ENCODE measurements at regions not wholly inside any gene's neighbourhood (a gene's known extent, or its start where the extent isn't known, plus 50 kb on each side); places are given as distances from the start of the nearest gene placed in this dataset.
"Not testable (repeated sequence)": the region's sequence is repeated elsewhere in the genome, so short reads cannot be mapped to it uniquely, and the experiment has no call there.

GRCh38 chr3:191975936-191976335, 515.0 kb downstream of the PYDC2 start:
- no peak for DNase-seq

- DNase-seq = no peak
These were observed 519.5 kb downstream of the PYDC2 start for GRCh38 chr3:191980443-191980842.

- DNase-seq = no peak
These were observed 521.5 kb downstream of the PYDC2 start for GRCh38 chr3:191982481-191982880.

DNA sequence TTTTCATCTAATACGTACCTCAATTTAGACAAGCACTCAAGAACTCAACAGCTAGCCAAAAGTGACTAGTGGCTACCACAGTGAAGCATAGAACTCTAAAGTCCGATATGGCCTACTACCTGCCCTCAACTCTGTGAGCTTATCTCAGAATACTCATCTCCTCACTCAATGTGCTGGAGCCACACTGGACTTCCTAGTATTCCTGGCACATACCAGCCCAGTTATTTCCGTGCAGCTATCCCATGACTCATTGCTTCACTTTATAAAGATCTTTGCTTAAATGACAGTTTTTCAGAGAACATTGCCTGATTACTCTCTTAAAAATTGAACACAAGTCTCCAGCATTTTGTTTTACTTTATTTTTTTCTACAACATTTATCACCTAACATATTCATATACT, 524.7 kb downstream of the PYDC2 start:
- DNase-seq = no peak

- DNase-seq = no peak
These were observed 526.9 kb downstream of the PYDC2 start for GRCh38 chr3:191987831-191988350.

DNA sequence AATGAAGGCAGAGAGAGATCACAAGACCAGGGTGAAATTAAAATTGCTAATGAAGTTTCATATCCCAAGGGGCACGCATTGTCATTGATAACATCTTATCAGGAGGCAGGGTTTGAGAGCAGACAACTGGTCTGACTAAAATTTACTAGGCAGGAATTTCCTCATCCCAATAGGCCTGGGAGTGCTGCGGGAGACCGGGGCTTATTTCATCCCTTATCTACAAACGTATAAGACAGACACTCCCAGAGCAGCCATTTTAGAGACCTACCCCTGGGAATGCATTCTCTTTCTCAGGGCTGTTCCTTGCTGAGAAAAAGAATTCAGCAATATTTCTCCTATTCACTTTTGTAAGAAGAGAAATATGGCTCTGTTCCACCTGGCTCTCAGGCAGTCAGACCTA, 533.0 kb downstream of the PYDC2 start:
- not testable (repeated sequence) for DNase-seq

DNA sequence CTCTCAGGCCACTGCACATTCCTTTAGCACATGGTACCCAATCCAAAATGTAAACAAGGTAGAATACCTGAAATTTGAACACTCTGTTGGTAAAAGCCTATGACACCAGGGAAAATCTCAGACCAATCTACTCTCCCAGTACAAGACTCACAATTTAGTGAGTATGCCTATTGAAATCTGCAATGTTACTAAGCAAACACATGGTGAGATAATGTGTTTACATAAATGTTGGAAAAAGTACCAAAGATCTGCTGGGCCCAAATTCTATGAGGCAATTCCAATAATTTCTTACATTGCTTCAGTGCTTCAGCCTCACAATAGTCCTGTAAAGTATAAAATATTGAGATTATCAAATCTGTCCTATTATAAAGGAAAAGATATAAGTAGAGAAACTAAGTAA, 536.1 kb downstream of the PYDC2 start:
- no peak for DNase-seq

- no peak for DNase-seq
These were observed 536.8 kb downstream of the PYDC2 start for GRCh38 chr3:191997579-191998268.

GRCh38 chr3:192001218-192001617, 540.3 kb downstream of the PYDC2 start:
- no peak for DNase-seq

DNA sequence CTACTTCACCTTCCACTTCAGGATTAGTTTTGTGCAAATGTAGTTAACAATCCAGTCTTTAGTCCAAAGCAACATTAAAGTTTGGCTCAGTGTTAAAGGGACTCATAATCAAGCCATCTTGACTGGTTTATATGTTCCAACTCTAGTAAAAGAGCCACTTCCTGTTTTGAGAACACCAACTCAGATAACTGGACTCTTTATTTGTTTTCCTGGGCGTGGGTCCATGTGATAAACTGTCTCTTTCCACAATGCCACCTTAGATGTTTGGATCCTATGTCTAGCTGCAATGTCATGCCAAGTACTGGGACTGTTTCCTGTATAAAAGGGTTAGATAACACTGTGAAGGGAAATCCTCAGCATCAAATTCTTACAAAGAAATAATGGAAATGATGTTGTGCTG, 545.0 kb downstream of the PYDC2 start:
- no peak for DNase-seq

- no peak for DNase-seq
These were observed 548.9 kb downstream of the PYDC2 start for GRCh38 chr3:192009903-192010302.

GRCh38 chr3:192010490-192010889, 549.5 kb downstream of the PYDC2 start:
- no peak for DNase-seq

GRCh38 chr3:192011137-192011536, 550.2 kb downstream of the PYDC2 start:
- DNase-seq = no peak

- DNase-seq = no peak
These were observed 552.1 kb downstream of the PYDC2 start for GRCh38 chr3:192013110-192013509.

DNA sequence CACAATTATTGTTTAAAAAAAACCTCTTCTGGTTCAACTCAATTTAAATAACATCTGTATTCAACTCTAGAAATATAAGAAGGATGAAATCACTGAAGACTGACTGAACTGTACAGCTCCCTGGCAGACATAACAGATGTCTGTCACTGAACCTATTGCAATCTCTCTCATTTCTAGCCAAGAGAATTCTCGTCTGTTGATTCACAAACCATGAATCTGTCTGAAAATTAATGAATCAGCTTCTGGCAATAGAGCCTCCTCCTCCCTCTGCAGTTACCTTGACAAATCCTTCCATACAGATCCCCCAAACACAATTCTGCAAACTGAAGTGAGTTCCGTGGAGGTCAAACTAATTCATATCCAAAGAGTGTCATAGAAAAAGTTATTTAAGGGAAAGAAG, 561.4 kb downstream of the PYDC2 start:
- DNase-seq = no peak

DNA sequence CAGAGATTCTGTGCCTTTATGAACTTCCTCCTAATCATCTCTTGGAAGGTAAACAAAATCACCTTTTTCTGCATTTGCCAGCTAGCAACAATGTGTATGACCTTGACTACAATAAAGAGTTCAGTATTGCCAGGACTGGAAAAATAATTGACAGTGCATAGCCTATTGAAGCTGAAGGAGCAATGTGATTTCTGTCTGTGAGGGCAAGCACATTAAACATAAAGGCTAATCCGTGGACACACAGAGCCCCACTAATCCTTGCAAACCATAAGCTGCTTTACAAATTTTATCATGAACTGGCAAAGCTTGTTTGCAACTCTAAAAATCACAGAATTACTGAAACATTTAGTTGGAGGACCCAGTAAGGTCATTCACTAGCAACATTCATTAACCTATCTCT, 563.8 kb downstream of the PYDC2 start:
- DNase-seq = no peak

GRCh38 chr3:192026661-192027060, 565.7 kb downstream of the PYDC2 start:
- DNase-seq = no peak

- no peak for DNase-seq
These were observed 571.0 kb downstream of the PYDC2 start for GRCh38 chr3:192031941-192032340.

- no peak for DNase-seq
These were observed 572.3 kb downstream of the PYDC2 start for GRCh38 chr3:192033246-192033645.

DNA sequence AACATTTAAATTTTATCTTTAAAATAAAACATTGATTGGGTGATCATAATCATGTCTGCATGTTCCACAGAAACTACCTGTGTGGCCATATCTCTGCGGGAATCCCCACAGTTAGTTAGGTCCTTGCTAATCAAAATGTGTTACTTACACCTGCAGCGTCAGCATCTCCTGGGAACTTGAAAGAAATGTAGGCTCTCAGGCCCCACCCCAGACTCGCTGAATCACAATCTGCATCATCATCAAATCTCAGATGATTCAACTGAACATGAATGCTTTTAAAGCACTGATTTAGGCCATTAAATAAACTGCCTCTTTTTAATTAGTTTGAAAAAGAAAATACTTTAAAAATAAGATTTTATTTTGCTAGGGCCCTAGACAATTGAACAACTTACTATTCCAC, 577.8 kb downstream of the PYDC2 start:
- no peak for DNase-seq

DNA sequence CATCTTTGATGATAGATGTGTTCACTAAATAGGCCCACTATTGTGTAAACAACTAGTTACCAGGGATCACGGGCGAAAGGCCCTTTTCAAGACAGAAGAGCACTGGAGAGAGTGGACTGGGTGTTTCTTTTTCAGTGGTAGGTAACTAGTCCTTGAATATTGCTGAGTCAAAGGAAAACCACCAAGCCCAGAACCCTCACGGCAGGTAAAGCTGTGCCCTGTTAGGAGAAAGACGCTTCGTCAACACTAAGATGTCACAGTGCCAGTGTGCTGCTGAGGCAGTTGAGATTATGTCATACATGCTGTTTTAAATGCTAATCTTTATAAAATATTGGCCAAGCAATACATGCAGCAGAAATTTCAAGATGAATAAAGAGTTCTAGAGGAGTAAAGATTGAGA, 578.6 kb downstream of the PYDC2 start:
- no peak for DNase-seq

DNA sequence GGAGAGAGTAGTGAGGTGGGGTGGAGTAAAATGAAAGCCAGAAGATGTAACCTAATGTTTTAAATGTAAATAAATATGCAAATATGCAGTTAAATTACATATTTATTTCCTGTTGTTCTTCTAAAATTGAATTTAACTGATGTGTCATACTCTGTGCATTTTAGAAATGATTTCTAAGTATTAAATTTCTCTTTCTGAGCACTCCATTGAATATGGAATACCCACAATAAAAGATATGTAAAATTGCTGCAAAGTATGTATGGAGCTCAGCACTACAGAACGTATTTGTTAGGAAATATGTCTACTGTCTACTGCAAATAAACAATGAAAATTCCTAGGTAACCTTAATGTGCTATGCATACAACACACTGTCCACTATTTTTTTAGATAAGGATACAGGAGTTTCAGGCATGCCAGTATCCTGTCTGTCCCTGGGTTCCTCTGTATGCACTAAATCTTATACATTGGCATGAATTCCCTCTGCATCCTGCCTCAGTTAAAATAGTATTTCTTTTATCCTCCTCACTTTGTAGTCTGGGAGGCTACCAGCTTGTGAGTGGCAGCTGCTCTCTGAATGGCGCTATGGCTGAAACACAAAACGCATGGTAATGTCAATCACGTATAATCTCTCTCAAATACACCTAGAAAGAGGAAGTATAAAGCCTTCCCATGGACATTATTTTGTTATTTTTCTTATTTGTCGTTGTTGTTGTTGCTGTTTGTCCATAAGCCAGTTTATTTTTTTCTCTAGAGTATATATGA, 579.5 kb downstream of the PYDC2 start:
- no peak for DNase-seq

DNA sequence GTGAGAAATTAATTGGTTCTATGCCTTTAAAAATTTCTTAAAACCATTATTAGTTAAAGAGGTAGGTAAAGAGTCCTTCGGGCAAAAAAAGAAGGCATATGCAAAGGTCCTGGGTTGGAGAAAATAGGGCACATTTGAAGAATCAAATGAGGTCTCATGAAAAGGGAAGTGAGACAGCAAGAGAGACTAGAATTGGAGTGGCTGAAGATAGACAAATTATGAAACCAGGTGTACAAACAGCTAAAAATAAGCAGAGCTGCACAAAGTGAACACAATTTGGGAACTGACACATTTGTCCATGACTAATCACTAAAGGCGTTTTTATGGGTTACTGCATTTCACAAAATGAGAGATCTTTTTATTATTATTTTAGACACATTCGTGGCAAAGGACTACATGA, 581.2 kb downstream of the PYDC2 start:
- DNase-seq = no peak

DNA sequence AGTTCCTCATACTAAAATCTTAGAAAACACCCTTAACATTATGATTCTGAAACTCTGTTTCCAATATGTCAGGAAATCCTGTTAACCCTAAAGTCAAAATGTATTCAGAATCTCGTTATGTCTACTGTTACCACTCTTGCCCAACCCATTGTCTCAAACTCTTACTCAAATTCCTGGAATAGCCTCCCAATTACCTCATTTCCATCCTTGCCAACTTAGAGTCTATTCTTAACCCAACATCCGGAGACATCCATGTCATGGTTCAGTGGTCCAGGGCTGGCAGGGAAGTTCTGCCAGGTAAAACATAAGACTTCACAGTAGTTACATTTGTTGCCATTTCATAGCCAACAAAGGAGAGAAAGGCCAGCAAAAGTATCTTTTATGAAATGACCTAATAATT, 593.9 kb downstream of the PYDC2 start:
- no peak for DNase-seq

DNA sequence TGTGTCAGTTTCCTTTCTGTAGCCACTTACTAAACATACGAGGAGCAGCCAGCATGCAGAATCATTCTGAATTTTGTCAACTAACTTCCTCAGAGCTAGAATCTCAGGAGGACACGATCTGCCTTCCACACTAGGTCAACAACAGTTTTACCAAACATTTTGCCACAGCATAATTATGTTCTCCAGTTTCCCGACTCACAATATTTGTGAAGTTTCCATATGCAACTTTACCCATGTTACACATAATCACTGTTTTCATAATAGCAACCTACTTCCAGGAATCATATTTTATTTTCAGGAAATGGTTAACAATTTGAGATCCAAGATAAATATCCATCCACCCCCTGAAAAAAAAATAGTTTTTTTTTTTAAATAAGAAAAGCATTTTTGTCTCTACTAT, 595.0 kb downstream of the PYDC2 start:
- DNase-seq = no peak

Measured in hematopoietic multipotent progenitor cell treated with erythropoietin and hydrocortisone succinate and interleukin-3 and kit ligand, for 4 days (in vitro differentiated cells).